Naive B cell (primary cell): ENCODE measurements at regions not wholly inside any gene's neighbourhood (a gene's known extent, or its start where the extent isn't known, plus 50 kb on each side); places are given as distances from the start of the nearest gene placed in this dataset.

Source experiments
- ATAC-seq, 2 donors: fragments of 150-1000 bp; cut with Tn5 transposase; 2 replicates each; pipeline ENCODE4 v1.10.0; 2021; ENCODE audit warnings: low read depth in 2 of 2, mild to moderate bottlenecking in 2 of 2, moderate library complexity in 2 of 2
- DNase-seq: peaks from one replicate; pipeline ENCODE4 v3.0.0; 2022
- H3K27ac Mint-ChIP-seq, 6 donors: one replicate each; pipeline ENCODE4 v1.8.0; 2020 to 2022; ENCODE audit warnings: mild to moderate bottlenecking in 6 of 6, mixed read lengths in 6 of 6, moderate library complexity in 5 of 6, inconsistent platforms in 2 of 6
- H3K27me3 Mint-ChIP-seq, 3 donors: one replicate each; pipeline ENCODE4 v1.8.0; 2021 to 2022; ENCODE audit warnings: mixed read lengths in 3 of 3, mild to moderate bottlenecking in 1 of 3
- H3K36me3 Mint-ChIP-seq, 2 donors: one replicate each; pipeline ENCODE4 v1.8.0; 2020 to 2022; ENCODE audit warnings: mixed read lengths in 2 of 2, inconsistent platforms in 1 of 2, mild to moderate bottlenecking in 1 of 2
- H3K4me1 Mint-ChIP-seq, 3 donors: one replicate each; pipeline ENCODE4 v1.8.0; 2020 to 2022; ENCODE audit warnings: mixed read lengths in 3 of 3, inconsistent platforms in 1 of 3, mild to moderate bottlenecking in 1 of 3, moderate library complexity in 1 of 3
- H3K4me3 Mint-ChIP-seq, 8 donors: one replicate each; pipeline ENCODE4 v1.8.0; 2020 to 2022; ENCODE audit warnings: mild to moderate bottlenecking in 8 of 8, mixed read lengths in 8 of 8, moderate library complexity in 8 of 8, inconsistent platforms in 2 of 8
- H3K9me3 Mint-ChIP-seq, 7 donors: one replicate each; pipeline ENCODE4 v1.8.0; 2020 to 2022; ENCODE audit warnings: mixed read lengths in 7 of 7, mild to moderate bottlenecking in 5 of 7, inconsistent platforms in 2 of 7, moderate library complexity in 1 of 7

GRCh38 chr5:6069496-6070185 lies 308.7 kb downstream of the MED10 start:
- no peak for ATAC-seq
- Mint-ChIP-seq H3K36me3 (no peaks in the 10 kb centered on the region), H3K4me1 (no peaks in the 10 kb centered on the region), H3K9me3 (peaks cover 0 to 14% (median 4%) of the 10 kb centered on the region in 7 donors), H3K4me3 (no peak overlapping the region), H3K27me3 (no peaks in the 10 kb centered on the region), H3K27ac (no peak overlapping the region)
- no peak for DNase-seq

- H3K27ac Mint-ChIP-seq = no peak overlapping the region
- H3K9me3 Mint-ChIP-seq = peaks cover 0 to 3% (median 0%) of the 10 kb centered on the region in 7 donors
- no peak overlapping the region for H3K4me3 Mint-ChIP-seq
- H3K27me3 Mint-ChIP-seq = no peaks in the 10 kb centered on the region
- no peaks in the 10 kb centered on the region for H3K4me1 Mint-ChIP-seq
- H3K36me3 Mint-ChIP-seq = no peaks in the 10 kb centered on the region
- no peak for ATAC-seq
- DNase-seq = no peak
Measured at GRCh38 chr5:6066016-6066415, 312.3 kb downstream of the MED10 start.

GRCh38 chr5:6059137-6059800 lies 319.1 kb downstream of the MED10 start:
- no peak overlapping the region for H3K27ac Mint-ChIP-seq
- H3K4me3 Mint-ChIP-seq = no peak overlapping the region
- no peaks in the 10 kb centered on the region for H3K27me3 Mint-ChIP-seq
- ATAC-seq (no peak), DNase-seq (no peak)
- H3K9me3 Mint-ChIP-seq = peaks cover 0 to 10% (median 0%) of the 10 kb centered on the region in 7 donors
- no peaks in the 10 kb centered on the region for H3K36me3 Mint-ChIP-seq
- H3K4me1 Mint-ChIP-seq = no peaks in the 10 kb centered on the region

- H3K9me3 Mint-ChIP-seq = peaks cover 0 to 10% (median 0%) of the 10 kb centered on the region in 7 donors
- no peaks in the 10 kb centered on the region for H3K36me3 Mint-ChIP-seq
- H3K4me1 Mint-ChIP-seq = no peaks in the 10 kb centered on the region
- ATAC-seq (no peak), DNase-seq (no peak)
- no peaks in the 10 kb centered on the region for H3K27me3 Mint-ChIP-seq
- no peak overlapping the region for H3K4me3 Mint-ChIP-seq
- H3K27ac Mint-ChIP-seq = no peak overlapping the region
Measured at GRCh38 chr5:6058055-6058715, 320.2 kb downstream of the MED10 start.

GRCh38 chr5:6056280-6056679 lies 322.1 kb downstream of the MED10 start:
- Mint-ChIP-seq H3K4me3 (no peak overlapping the region), H3K4me1 (no peaks in the 10 kb centered on the region), H3K27me3 (no peaks in the 10 kb centered on the region), H3K9me3 (peaks cover 0 to 14% (median 0%) of the 10 kb centered on the region in 7 donors), H3K27ac (no peak overlapping the region), H3K36me3 (no peaks in the 10 kb centered on the region)
- ATAC-seq = no peak
- no peak for DNase-seq

GRCh38 chr5:6049662-6050061 lies 328.7 kb downstream of the MED10 start:
- Mint-ChIP-seq H3K4me3 (no peak overlapping the region), H3K36me3 (no peaks in the 10 kb centered on the region), H3K4me1 (no peaks in the 10 kb centered on the region), H3K27ac (no peak overlapping the region), H3K27me3 (peaks cover 0 to 4% (median 0%) of the 10 kb centered on the region in 3 donors), H3K9me3 (peaks cover 0 to 5% (median 4%) of the 10 kb centered on the region in 7 donors)
- ATAC-seq (no peak), DNase-seq (no peak)

- Mint-ChIP-seq H3K36me3 (no peaks in the 10 kb centered on the region), H3K4me1 (no peaks in the 10 kb centered on the region), H3K27me3 (peaks cover 0 to 6% (median 4%) of the 10 kb centered on the region in 3 donors), H3K4me3 (no peak overlapping the region), H3K27ac (no peak overlapping the region), H3K9me3 (peaks cover 0 to 5% (median 4%) of the 10 kb centered on the region in 7 donors)
- no peak for ATAC-seq
- no peak for DNase-seq
Measured at GRCh38 chr5:6048746-6049145, 329.6 kb downstream of the MED10 start.

GRCh38 chr5:6046296-6046967 lies 331.9 kb downstream of the MED10 start:
- ATAC-seq = no peak
- no peak for DNase-seq
- H3K4me3 Mint-ChIP-seq = no peak overlapping the region
- no peak overlapping the region for H3K27ac Mint-ChIP-seq
- no peaks in the 10 kb centered on the region for H3K4me1 Mint-ChIP-seq
- H3K36me3 Mint-ChIP-seq = no peaks in the 10 kb centered on the region
- peaks cover 0 to 5% (median 0%) of the 10 kb centered on the region in 7 donors for H3K9me3 Mint-ChIP-seq
- H3K27me3 Mint-ChIP-seq = peaks cover 0 to 7% (median 4%) of the 10 kb centered on the region in 3 donors

GRCh38 chr5:6043491-6044310 lies 334.6 kb downstream of the MED10 start:
- peak overlapping the region in 2 of 8 donors; percentile 52 to 69 for H3K4me3 Mint-ChIP-seq
- H3K9me3 Mint-ChIP-seq = peaks cover 0 to 2% (median 0%) of the 10 kb centered on the region in 7 donors
- ATAC-seq = no peak
- DNase-seq = no peak
- no peaks in the 10 kb centered on the region for H3K4me1 Mint-ChIP-seq
- peaks cover 0 to 10% (median 7%) of the 10 kb centered on the region in 3 donors for H3K27me3 Mint-ChIP-seq
- H3K27ac Mint-ChIP-seq = no peak overlapping the region
- no peaks in the 10 kb centered on the region for H3K36me3 Mint-ChIP-seq

- Mint-ChIP-seq H3K36me3 (no peaks in the 10 kb centered on the region), H3K4me1 (no peaks in the 10 kb centered on the region), H3K4me3 (no peak overlapping the region), H3K27ac (no peak overlapping the region), H3K27me3 (peaks cover 0 to 10% (median 7%) of the 10 kb centered on the region in 3 donors), H3K9me3 (peaks cover 0 to 2% (median 0%) of the 10 kb centered on the region in 7 donors)
- DNase-seq (no peak), ATAC-seq (no peak)
Measured at GRCh38 chr5:6041977-6042550, 336.3 kb downstream of the MED10 start.

GRCh38 chr5:6039111-6039510 lies 339.2 kb downstream of the MED10 start:
- H3K36me3 Mint-ChIP-seq = no peaks in the 10 kb centered on the region
- no peak overlapping the region for H3K4me3 Mint-ChIP-seq
- no peaks in the 10 kb centered on the region for H3K4me1 Mint-ChIP-seq
- H3K9me3 Mint-ChIP-seq = peaks cover 0 to 2% (median 0%) of the 10 kb centered on the region in 7 donors
- DNase-seq = no peak
- peaks cover 0 to 6% (median 5%) of the 10 kb centered on the region in 3 donors for H3K27me3 Mint-ChIP-seq
- ATAC-seq = no peak
- no peak overlapping the region for H3K27ac Mint-ChIP-seq

- peaks cover 0 to 6% (median 0%) of the 10 kb centered on the region in 3 donors for H3K27me3 Mint-ChIP-seq
- H3K36me3 Mint-ChIP-seq = no peaks in the 10 kb centered on the region
- no peak overlapping the region for H3K4me3 Mint-ChIP-seq
- no peak for DNase-seq
- H3K9me3 Mint-ChIP-seq = peaks cover 0 to 11% (median 2%) of the 10 kb centered on the region in 7 donors
- no peak overlapping the region for H3K27ac Mint-ChIP-seq
- H3K4me1 Mint-ChIP-seq = no peaks in the 10 kb centered on the region
- ATAC-seq = no peak
Measured at GRCh38 chr5:6036006-6036405, 342.3 kb downstream of the MED10 start.
